NB4 (cell line): ENCODE measurements at regions not wholly inside any gene's neighbourhood (a gene's known extent, or its start where the extent isn't known, plus 50 kb on each side); places are given as distances from the start of the nearest gene placed in this dataset.
A peak's percentile ranks its signal among the peaks of the same experiment; 100 is the strongest.

ENCODE experiments used
- DNase-seq: peaks from one replicate; pipeline ENCODE4 v3.0.0; 2010; ENCODE audit warnings: low read depth
- H3K4me3 ChIP-seq: one replicate; pipeline ENCODE4 v1.5.1; 2011; ENCODE audit warnings: mild to moderate bottlenecking, low read depth, low read length, moderate library complexity
- MYC ChIP-seq: IDR thresholded peaks from 2 replicates; pipeline ENCODE4 v1.6.1; 2011; ENCODE audit warnings: low read depth, low read length
- POLR2A ChIP-seq: IDR thresholded peaks from 2 replicates; pipeline ENCODE4 v1.6.1; 2011; ENCODE audit warnings: mild to moderate bottlenecking; ENCODE audit not compliant: insufficient read length; ENCODE audit errors: extremely low read depth
- TF ChIP-seq, protein P1 (sequence below): IDR thresholded peaks from 2 replicates; pipeline ENCODE4 v1.6.1; 2011; ENCODE audit warnings: low read depth, low read length
- TF ChIP-seq, protein P2 (sequence below): IDR thresholded peaks from one replicate; pipeline ENCODE4 v1.5.1; 2012; ENCODE audit warnings: low read depth, low read length

DNA sequence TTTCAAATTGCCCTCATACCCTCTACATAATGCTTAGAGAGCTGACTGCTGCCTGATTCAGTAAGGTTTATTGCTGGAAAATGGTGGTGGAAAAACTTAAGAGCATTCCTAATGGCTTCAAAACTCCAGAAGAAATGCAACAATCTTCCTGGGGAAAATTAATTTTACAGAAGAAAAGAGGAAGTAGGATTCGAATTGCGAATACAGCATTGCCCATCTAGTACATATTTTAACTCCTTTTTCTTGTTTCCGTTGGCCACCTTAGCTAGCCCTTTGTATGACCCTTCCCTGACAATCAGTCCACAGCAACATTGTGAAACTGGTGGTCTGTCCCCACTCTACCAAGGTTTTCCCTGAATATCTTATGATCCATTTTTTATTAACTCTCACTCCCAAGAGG lies 224.7 kb downstream of the MTX2 start:
- no peak overlapping the region for H3K4me3 ChIP-seq
- TF ChIP-seq, protein P1, sequence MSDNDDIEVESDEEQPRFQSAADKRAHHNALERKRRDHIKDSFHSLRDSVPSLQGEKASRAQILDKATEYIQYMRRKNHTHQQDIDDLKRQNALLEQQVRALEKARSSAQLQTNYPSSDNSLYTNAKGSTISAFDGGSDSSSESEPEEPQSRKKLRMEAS = no peak
- TF ChIP-seq POLR2A = no peak
- no peak for TF ChIP-seq MYC
- TF ChIP-seq, protein P2, sequence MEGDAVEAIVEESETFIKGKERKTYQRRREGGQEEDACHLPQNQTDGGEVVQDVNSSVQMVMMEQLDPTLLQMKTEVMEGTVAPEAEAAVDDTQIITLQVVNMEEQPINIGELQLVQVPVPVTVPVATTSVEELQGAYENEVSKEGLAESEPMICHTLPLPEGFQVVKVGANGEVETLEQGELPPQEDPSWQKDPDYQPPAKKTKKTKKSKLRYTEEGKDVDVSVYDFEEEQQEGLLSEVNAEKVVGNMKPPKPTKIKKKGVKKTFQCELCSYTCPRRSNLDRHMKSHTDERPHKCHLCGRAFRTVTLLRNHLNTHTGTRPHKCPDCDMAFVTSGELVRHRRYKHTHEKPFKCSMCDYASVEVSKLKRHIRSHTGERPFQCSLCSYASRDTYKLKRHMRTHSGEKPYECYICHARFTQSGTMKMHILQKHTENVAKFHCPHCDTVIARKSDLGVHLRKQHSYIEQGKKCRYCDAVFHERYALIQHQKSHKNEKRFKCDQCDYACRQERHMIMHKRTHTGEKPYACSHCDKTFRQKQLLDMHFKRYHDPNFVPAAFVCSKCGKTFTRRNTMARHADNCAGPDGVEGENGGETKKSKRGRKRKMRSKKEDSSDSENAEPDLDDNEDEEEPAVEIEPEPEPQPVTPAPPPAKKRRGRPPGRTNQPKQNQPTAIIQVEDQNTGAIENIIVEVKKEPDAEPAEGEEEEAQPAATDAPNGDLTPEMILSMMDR = no peak
- DNase-seq = peak; percentile 47

DNA sequence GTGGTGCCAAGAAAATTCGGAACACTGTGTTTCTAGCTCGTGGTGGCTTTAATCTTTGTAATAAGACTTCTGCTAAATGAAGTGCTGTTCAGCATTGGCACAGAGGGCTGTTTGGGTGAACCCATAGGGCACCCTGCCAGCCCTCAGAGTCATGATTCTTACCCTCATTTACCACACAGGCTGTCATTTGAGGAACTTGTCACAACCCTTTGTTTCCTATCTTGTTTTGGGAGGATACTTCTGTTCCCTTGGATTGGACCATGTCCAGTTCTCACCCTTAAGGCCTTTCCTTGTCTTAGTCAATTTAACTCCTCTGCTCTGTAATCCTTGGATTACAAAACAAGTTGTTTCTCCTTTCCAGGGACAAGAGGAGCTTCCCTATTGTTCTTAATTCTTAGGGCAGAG lies 225.7 kb downstream of the MTX2 start:
- TF ChIP-seq, protein P2 = no peak
- TF ChIP-seq MYC (no peak), POLR2A (no peak)
- TF ChIP-seq, protein P1 = no peak
- DNase-seq = peak; percentile 79
- H3K4me3 ChIP-seq = no peak overlapping the region

DNA sequence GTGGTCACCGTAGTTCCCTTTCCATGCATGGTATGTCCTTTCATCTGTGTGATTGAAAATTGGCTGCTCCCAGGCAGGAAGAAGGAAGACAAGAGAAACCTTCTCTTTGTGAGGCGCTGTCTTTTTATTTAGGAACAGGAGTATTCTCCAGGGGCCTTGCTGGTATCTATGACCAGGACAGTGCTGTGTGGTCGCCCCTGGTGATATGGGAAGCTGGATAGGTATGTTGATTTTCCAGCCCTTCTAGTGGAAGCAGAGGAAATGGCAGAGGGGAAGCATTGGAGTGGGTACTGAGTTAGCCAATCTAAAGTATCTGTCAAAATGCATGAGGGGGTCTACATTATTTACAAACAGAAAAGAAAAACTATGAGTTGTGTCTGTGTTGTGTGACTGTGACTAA lies 226.6 kb downstream of the MTX2 start:
- DNase-seq = no peak
- no peak for TF ChIP-seq MYC
- TF ChIP-seq POLR2A = no peak
- TF ChIP-seq, protein P2 = no peak
- no peak overlapping the region for H3K4me3 ChIP-seq

DNA sequence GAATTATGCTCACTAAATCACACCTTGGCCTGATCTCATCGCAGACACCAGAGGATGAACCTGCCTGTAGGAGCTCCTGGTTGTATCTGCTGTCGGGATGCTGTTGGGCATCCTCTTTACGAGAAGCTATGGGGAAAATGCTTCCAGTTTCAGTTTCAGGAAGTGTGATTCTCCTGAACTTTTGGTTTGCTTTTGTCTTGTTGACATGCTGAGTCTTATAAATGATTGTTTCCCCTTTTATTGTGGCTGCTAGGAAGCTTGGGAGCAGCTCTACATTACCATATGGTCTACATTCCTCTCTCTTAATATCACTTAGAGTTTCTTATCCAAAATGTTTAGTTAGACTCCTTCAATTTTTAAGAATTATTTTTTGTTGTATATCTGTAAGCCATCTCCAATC lies 227.5 kb downstream of the MTX2 start:
- no peak for DNase-seq
- H3K4me3 ChIP-seq = no peak overlapping the region
- TF ChIP-seq, protein P2 = no peak
- no peak for TF ChIP-seq MYC
- TF ChIP-seq, protein P1 = no peak
- no peak for TF ChIP-seq POLR2A

DNA sequence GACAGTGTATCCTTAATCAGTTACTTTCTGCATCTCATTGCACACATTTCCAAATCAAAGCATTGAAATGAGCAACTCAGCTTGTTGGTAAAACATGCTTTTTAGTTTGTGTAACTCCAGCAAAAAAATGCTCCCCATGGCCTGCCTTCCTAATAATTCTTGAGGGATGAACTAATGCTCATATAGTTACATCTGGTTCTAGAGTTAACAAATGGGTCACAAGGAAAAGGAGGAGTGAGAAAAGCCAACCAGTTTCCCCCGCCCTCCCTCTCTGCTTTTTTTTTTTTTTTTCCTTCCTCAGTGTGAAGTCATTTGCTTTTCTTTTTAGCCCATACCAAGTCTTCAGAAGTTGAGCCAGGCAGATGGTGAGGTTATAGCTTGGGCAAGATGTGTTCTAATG lies 231.7 kb downstream of the MTX2 start:
- no peak for DNase-seq
- TF ChIP-seq MYC (no peak), POLR2A (no peak)
- TF ChIP-seq, protein P1 = no peak
- TF ChIP-seq, protein P2 = no peak
- no peak overlapping the region for H3K4me3 ChIP-seq

DNA sequence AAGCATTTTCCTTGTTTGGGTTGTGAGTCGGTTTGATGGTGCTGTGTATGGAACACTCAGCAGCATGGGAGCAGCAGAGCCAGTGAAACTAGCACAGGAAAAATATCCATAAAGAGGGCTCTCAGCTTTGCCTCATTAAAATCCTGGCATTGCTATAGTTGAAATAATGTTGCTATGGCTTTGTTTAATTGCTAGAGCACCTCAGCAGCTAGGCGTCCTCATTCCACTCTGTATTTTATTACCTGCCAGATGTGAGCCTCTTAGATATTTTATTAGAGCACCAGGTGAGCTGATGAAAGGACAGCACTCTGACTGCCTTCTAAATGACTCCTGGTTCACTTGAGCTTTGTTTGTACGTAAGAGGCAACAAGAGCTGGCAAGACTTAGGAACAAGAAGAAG lies 232.4 kb downstream of the MTX2 start:
- no peak overlapping the region for H3K4me3 ChIP-seq
- DNase-seq = no peak
- TF ChIP-seq, protein P2 = no peak
- TF ChIP-seq, protein P1 = no peak
- TF ChIP-seq POLR2A (no peak), MYC (no peak)
